Hindlimb muscle (tissue), 1 donor: ENCODE measurements at regions not wholly inside any gene's neighbourhood (a gene's known extent, or its start where the extent isn't known, plus 50 kb on each side); places are given as distances from the start of the nearest gene placed in this dataset.
"Not testable (repeated sequence)": the region's sequence is repeated elsewhere in the genome, so short reads cannot be mapped to it uniquely, and the experiment has no call there.

Experiments
- DNase-seq: peaks from one replicate; pipeline ENCODE4 v3.0.0-alpha.2; 2013

- no peak for DNase-seq
Observed at GRCh38 chr11:126149759-126150625, 61.5 kb downstream of the RPUSD4 start.

- DNase-seq: no peak
Observed at GRCh38 chr11:126148317-126148716, 63.1 kb downstream of the RPUSD4 start.

GRCh38 chr11:126147208-126148111 lies 64.0 kb downstream of the RPUSD4 start:
- no peak for DNase-seq

- no peak for DNase-seq
Observed at GRCh38 chr11:126146454-126147192, 64.8 kb downstream of the RPUSD4 start.

GRCh38 chr11:126145954-126146353 lies 65.5 kb downstream of the RPUSD4 start:
- DNase-seq: no peak

GRCh38 chr11:126143491-126143890 lies 68.0 kb downstream of the RPUSD4 start:
- DNase-seq: not testable (repeated sequence)

- DNase-seq: peak; percentile 73
Observed at GRCh38 chr11:126140926-126141280, 70.5 kb downstream of the RPUSD4 start.

GRCh38 chr11:126140201-126140925 lies 71.1 kb downstream of the RPUSD4 start:
- no peak for DNase-seq

- no peak for DNase-seq
Observed at GRCh38 chr11:126139111-126140091, 72.0 kb downstream of the RPUSD4 start.

GRCh38 chr11:126138636-126139035 lies 72.8 kb downstream of the RPUSD4 start:
- DNase-seq: no peak

- DNase-seq: no peak
Observed at GRCh38 chr11:126137136-126137535, 74.3 kb downstream of the RPUSD4 start.

- no peak for DNase-seq
Observed at GRCh38 chr11:126136507-126136906, 73.8 kb upstream of the CDON start.

- DNase-seq: no peak
Observed at GRCh38 chr11:126135235-126136176, 72.8 kb upstream of the CDON start.

GRCh38 chr11:126134461-126135155 lies 71.9 kb upstream of the CDON start:
- no peak for DNase-seq

GRCh38 chr11:126133901-126134300 lies 71.2 kb upstream of the CDON start:
- DNase-seq: no peak

- peak; percentile 66 for DNase-seq
Observed at GRCh38 chr11:126132319-126132718, 69.7 kb upstream of the CDON start.

GRCh38 chr11:126130781-126131180 lies 68.1 kb upstream of the CDON start:
- not testable (repeated sequence) for DNase-seq

- no peak for DNase-seq
Observed at GRCh38 chr11:126129727-126130671, 67.3 kb upstream of the CDON start.
